K562 (cell line): ENCODE measurements at regions not wholly inside any gene's neighbourhood (a gene's known extent, or its start where the extent isn't known, plus 50 kb on each side); places are given as distances from the start of the nearest gene placed in this dataset.

Experiments used
- ATAC-seq: fragments of 200-7000 bp; cut with Tn5 transposase; 3 replicates; pipeline ENCODE4 v1.9.1; 2020; ENCODE audit warnings: moderate library complexity
- BruUV-seq: library from RNA; stranded (reverse); fragments of 400-500 nt; replicated peaks from 2 replicates; lab custom pipeline; 2021; lab: Mats Ljungman, UMichigan
- CTCF ChIA-PET: fragments of 300-600 bp; formaldehyde crosslinking; extraction: SDS; loops from one replicate; lab custom pipeline; 2021; ENCODE audit warnings: low intra/inter-chr PET ratio; lab: Yijun Ruan, JAX
- POLR2A ChIA-PET: fragments of 300-600, 350-650 bp; sonication (Branson Sonifier 250); formaldehyde crosslinking; extraction: SDS; loops from one replicate; lab custom pipeline; 2021; ENCODE audit warnings: antibody characterized with exemption, inconsistent platforms; lab: Yijun Ruan, JAX
- DNase-seq, 4 experiments: peaks; one replicate each; pipeline versions ENCODE4 v3.0.0 to v3.0.0-alpha.2; 2011 to 2018; ENCODE audit warnings: low spot score in 3 of 4, mixed read lengths in 3 of 4; ENCODE audit errors: extremely low read depth in 1 of 4
- FAIRE-seq: peaks from 2 replicates; lab custom pipeline; 2011; peaks lifted over from hg19 to GRCh38; lab: Jason Lieb, UNC
- H2AFZ ChIP-seq: 2 replicates; pipeline ENCODE4 v1.6.0; 2011; ENCODE audit warnings: low read depth, low read length, control low read depth, inconsistent platforms
- H3K27ac ChIP-seq: fragments of 200-600 bp; 3 replicates; pipeline ENCODE4 v1.8.0; 2011; ENCODE audit warnings: low read depth, mild to moderate bottlenecking, control low read depth, inconsistent platforms, low read length, moderate library complexity, mixed read lengths; ENCODE audit errors: extremely low read depth
- H3K27me3 ChIP-seq, 2 experiments: fragments of 300-600 bp in 1 of 2; 2 replicates in 1 of 2; 3 replicates in 1 of 2; pipeline versions ENCODE4 v1.6.0 to v1.8.0; 2011; ENCODE audit warnings: inconsistent platforms in 2 of 2, low read length in 2 of 2, mild to moderate bottlenecking in 1 of 2, mixed read lengths in 1 of 2, moderate library complexity in 1 of 2; ENCODE audit not compliant: control insufficient read depth in 2 of 2, insufficient read depth in 2 of 2
- H3K36me3 ChIP-seq: fragments of 300-600 bp; 3 replicates; pipeline ENCODE4 v1.8.0; 2011; ENCODE audit warnings: mild to moderate bottlenecking, low read length, inconsistent platforms; ENCODE audit not compliant: control insufficient read depth, insufficient read depth
- H3K4me1 ChIP-seq, 2 experiments: fragments of 200-600 bp in 1 of 2; replicated peaks in 1 of 2; 2 replicates in 1 of 2; 3 replicates in 1 of 2; pipeline versions ENCODE4 v1.5.1 to v1.8.0; 2011; ENCODE audit warnings: inconsistent platforms in 2 of 2, low read length in 2 of 2, mild to moderate bottlenecking in 1 of 2, mixed read lengths in 1 of 2, moderate library complexity in 1 of 2; ENCODE audit not compliant: control insufficient read depth in 2 of 2, insufficient read depth in 2 of 2
- H3K4me2 ChIP-seq: 2 replicates; pipeline ENCODE4 v1.6.1; 2011; ENCODE audit warnings: low read length, control low read depth, inconsistent platforms, mixed read lengths; ENCODE audit not compliant: insufficient read depth
- H3K4me3 ChIP-seq: fragments of 200-600 bp; sonication (generic), shearing (Covaris generic); 2 replicates; pipeline ENCODE4 v1.5.1; 2016; ENCODE audit warnings: control low read depth, inconsistent platforms
- H3K79me2 ChIP-seq: fragments of 200-600 bp; 3 replicates; pipeline ENCODE4 v1.8.0; 2011; ENCODE audit warnings: low read length, inconsistent platforms; ENCODE audit not compliant: control insufficient read depth, insufficient read depth
- H3K9ac ChIP-seq, 2 experiments: 2 replicates each; pipeline versions ENCODE4 v1.6.0 to v1.6.1; 2011; ENCODE audit warnings: low read depth in 2 of 2, low read length in 2 of 2, control low read depth in 1 of 2, inconsistent platforms in 1 of 2, mild to moderate bottlenecking in 1 of 2, mixed read lengths in 1 of 2; ENCODE audit not compliant: insufficient read depth in 1 of 2
- H3K9me1 ChIP-seq: one replicate; pipeline ENCODE4 v1.6.0; 2011; ENCODE audit warnings: inconsistent platforms, mild to moderate bottlenecking, low read length, moderate library complexity; ENCODE audit not compliant: control insufficient read depth, insufficient read depth
- H3K9me3 ChIP-seq: replicated peaks from 2 replicates; pipeline ENCODE4 v1.5.1; 2011; ENCODE audit warnings: low read depth, low read length, inconsistent platforms; ENCODE audit not compliant: control insufficient read depth, insufficient read depth
- H4K20me1 ChIP-seq: replicated peaks from 2 replicates; pipeline ENCODE4 v1.6.1; 2011; ENCODE audit warnings: low read length, inconsistent platforms, mixed read lengths; ENCODE audit not compliant: control insufficient read depth, insufficient read depth
- BDP1 ChIP-seq: IDR thresholded peaks from 3 replicates; pipeline ENCODE4 v1.6.1; 2011; ENCODE audit not compliant: insufficient read length, insufficient read depth
- CCAR2 ChIP-seq: fragments of 200-400 bp; formaldehyde crosslinking; IDR thresholded peaks from 2 replicates; pipeline ENCODE4 v1.6.1; 2017; ENCODE audit warnings: mild to moderate bottlenecking, low read depth, low read length
- CREM ChIP-seq: IDR thresholded peaks from 2 replicates; pipeline ENCODE4 v1.6.1; 2014; ENCODE audit warnings: antibody characterized with exemption, low read depth
- GATAD2A ChIP-seq: fragments of 450-650 bp; IDR thresholded peaks from 2 replicates; pipeline ENCODE4 v1.6.1; 2017
- HDAC1 ChIP-seq, 2 experiments: fragments of 450-650 bp; IDR thresholded peaks; 2 replicates each; pipeline ENCODE4 v1.6.1; 2016 to 2017; ENCODE audit warnings: inconsistent platforms in 1 of 2, mild to moderate bottlenecking in 1 of 2, moderate library complexity in 1 of 2
- HNRNPUL1 ChIP-seq: fragments of 200-400 bp; formaldehyde crosslinking; IDR thresholded peaks from 2 replicates; pipeline ENCODE4 v1.6.1; 2017; ENCODE audit warnings: low read length
- MYNN ChIP-seq, 2 experiments: sonication (generic); formaldehyde crosslinking in 1 of 2; IDR thresholded peaks; 2 replicates each; pipeline versions ENCODE4 v1.5.0 to v1.6.1; 2016 to 2020; ENCODE audit warnings: antibody characterized with exemption in 1 of 2, missing genetic modification reagents in 1 of 2
- NCOA4 ChIP-seq: fragments of 450-650 bp; IDR thresholded peaks from 2 replicates; pipeline ENCODE4 v1.6.1; 2018; ENCODE audit warnings: mild to moderate bottlenecking; ENCODE audit not compliant: partially characterized antibody
- NCOR1 ChIP-seq: fragments of 450-650 bp; IDR thresholded peaks from 2 replicates; pipeline ENCODE4 v1.6.1; 2016; ENCODE audit warnings: mild to moderate bottlenecking, moderate library complexity
- SREBF2 ChIP-seq: sonication (generic); formaldehyde crosslinking; IDR thresholded peaks from 2 replicates; pipeline ENCODE4 v1.4.0; 2020; ENCODE audit warnings: mild to moderate bottlenecking, missing genetic modification reagents
- SRSF3 ChIP-seq: fragments of 200-400 bp; formaldehyde crosslinking; IDR thresholded peaks from 2 replicates; pipeline ENCODE4 v1.6.1; 2016; ENCODE audit warnings: mild to moderate bottlenecking, low read length, moderate library complexity; ENCODE audit not compliant: insufficient read depth
- TAF15 ChIP-seq: fragments of 200-400 bp; formaldehyde crosslinking; IDR thresholded peaks from 2 replicates; pipeline ENCODE4 v1.6.1; 2017; ENCODE audit warnings: mild to moderate bottlenecking, low read depth, low read length, moderate library complexity
- TOE1 ChIP-seq, 2 experiments: fragments of 450-650 bp in 1 of 2; sonication (generic) in 1 of 2; formaldehyde crosslinking in 1 of 2; IDR thresholded peaks; 2 replicates each; pipeline versions ENCODE4 v1.7.1 to v1.8.0; 2016 to 2022; ENCODE audit warnings: borderline replicate concordance in 2 of 2, mild to moderate bottlenecking in 2 of 2, antibody characterized with exemption in 1 of 2, inconsistent platforms in 1 of 2, low read depth in 1 of 2, missing genetic modification reagents in 1 of 2, moderate library complexity in 1 of 2
- ZBTB7A ChIP-seq: IDR thresholded peaks from 2 replicates; pipeline ENCODE4 v1.6.1; 2011; ENCODE audit warnings: low read depth, mild to moderate bottlenecking, low read length, moderate library complexity, borderline replicate concordance; ENCODE audit not compliant: control insufficient read depth
- ZNF766 ChIP-seq: fragments of 200-800 bp; sonication (Bioruptor generic); conservative IDR thresholded peaks from 2 replicates; pipeline ENCODE4 v1.6.1; 2016; ENCODE audit warnings: missing genetic modification characterization, missing compliant biosample characterization
- WGBS: fragments of 100-300 bp; shearing (Covaris generic); methylation state at CpG from one replicate; pipeline ENCODE4 v1.1.6; 2016; ENCODE audit warnings: low coverage, mixed read lengths; ENCODE audit not compliant: insufficient coverage; ENCODE audit errors: missing lambda C conversion rate; 5-methylcytosine and 5-hydroxymethylcytosine counted together
- in situ Hi-C: fragments of 300-500 bp; cut with MboI; formaldehyde crosslinking; loops from 4 replicates; pipeline ENCODE4 v1.15.0; 2018; ENCODE audit warnings: inconsistent platforms, mixed read lengths
- intact Hi-C: fragments of 100-400 bp; cut with micrococcal nuclease; formaldehyde crosslinking; loops from 2 replicates; pipeline ENCODE4 v1.14.2; 2022

DNA sequence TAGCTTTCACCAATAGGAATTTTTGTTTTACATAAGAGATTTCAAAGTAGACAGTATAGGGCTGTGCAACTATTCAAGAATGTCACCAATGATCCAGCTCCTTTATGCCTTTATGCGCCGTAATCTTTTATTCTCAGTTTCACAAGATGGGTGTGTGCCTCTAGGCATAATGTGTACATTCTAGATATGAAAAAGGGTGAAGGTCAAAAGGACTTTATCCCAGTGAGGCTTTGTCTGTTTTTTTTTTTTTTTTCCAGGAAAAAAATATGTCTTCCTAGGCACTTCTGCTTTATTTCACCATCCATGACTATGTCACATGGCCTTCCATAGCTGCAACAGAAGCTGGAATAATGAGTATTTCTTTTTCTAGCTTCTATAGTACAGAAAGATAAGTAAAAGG is 142.3 kb upstream of the IGF1 start (continued):
- no peak for TF ChIP-seq MYNN (IDR thresholded peaks at IDR 0.05)
- no peak for TF ChIP-seq MYNN (CRISPR knock-in tag; IDR thresholded peaks at IDR 0.05)
- TF ChIP-seq SREBF2 = no peak
- no peak for TF ChIP-seq GATAD2A
- TF ChIP-seq SRSF3 = no peak
- no peak for TF ChIP-seq NCOA4
- TF ChIP-seq ZBTB7A = no peak
- no peak for TF ChIP-seq CCAR2
- TF ChIP-seq BDP1 = no peak
- peak; percentile 18; the same call in 1 of the 2 replicates for TF ChIP-seq NCOR1
- TF ChIP-seq, all 486 proteins: peak for 12

GRCh38 chr12:102618197-102618877 is 138.0 kb upstream of the IGF1 start:
- 5% methylated on average over 5 of the region's 5 CpGs for WGBS
- DNase-seq = no peak
- Histone ChIP-seq H3K4me3 (no peak overlapping the region), H3K27me3 (no peaks in the 10 kb centered on the region), H3K9me1 (no peaks in the 10 kb centered on the region), H4K20me1 (no peaks in the 10 kb centered on the region)
- intact Hi-C loops = no loop called here
- TF ChIP-seq CREM = no peak
- TF ChIP-seq TAF15 = no peak
- TF ChIP-seq HDAC1 (IDR thresholded peaks at IDR 0.05) = no peak
- no peak for TF ChIP-seq ZNF766 (CRISPR knock-in tag)
- no peak for TF ChIP-seq HNRNPUL1
- TF ChIP-seq TOE1 (IDR thresholded peaks at IDR 0.05; ENCODE audit: borderline replicate concordance) = no peak
- TF ChIP-seq TOE1 (CRISPR knock-in tag; IDR thresholded peaks at IDR 0.05; ENCODE audit: borderline replicate concordance, low read depth) = no peak
- TF ChIP-seq, all 486 proteins: peak for 0
- in situ Hi-C loops = no loop called here
- no peak for FAIRE-seq
- no TSS peak for BruUV-seq
- Histone ChIP-seq H3K4me2 (no peak overlapping the region), H3K9ac (no peak overlapping the region), H3K4me1 (peaks cover 0 to 9% of the 10 kb centered on the region in 2 experiments; a peak in 2 of 5 replicates), H3K9me3 (no peaks in the 10 kb centered on the region; the same call in 1 of the 2 replicates), H2AFZ (0 out of 2 replicates have a peak overlapping the region, but pooled peaks have one; percentile 31), H3K36me3 (no peaks in the 10 kb centered on the region), H3K27ac (no peak overlapping the region), H3K79me2 (no peaks in the 10 kb centered on the region)
- CTCF ChIA-PET = no interaction called here
- POLR2A ChIA-PET = no interaction called here
- no peak for ATAC-seq
